ENCODE measurements at regions not wholly inside any gene's neighbourhood (a gene's known extent, or its start where the extent isn't known, plus 50 kb on each side); places are given as distances from the start of the nearest gene placed in this dataset.

- TF ChIP-seq, protein P1, sequence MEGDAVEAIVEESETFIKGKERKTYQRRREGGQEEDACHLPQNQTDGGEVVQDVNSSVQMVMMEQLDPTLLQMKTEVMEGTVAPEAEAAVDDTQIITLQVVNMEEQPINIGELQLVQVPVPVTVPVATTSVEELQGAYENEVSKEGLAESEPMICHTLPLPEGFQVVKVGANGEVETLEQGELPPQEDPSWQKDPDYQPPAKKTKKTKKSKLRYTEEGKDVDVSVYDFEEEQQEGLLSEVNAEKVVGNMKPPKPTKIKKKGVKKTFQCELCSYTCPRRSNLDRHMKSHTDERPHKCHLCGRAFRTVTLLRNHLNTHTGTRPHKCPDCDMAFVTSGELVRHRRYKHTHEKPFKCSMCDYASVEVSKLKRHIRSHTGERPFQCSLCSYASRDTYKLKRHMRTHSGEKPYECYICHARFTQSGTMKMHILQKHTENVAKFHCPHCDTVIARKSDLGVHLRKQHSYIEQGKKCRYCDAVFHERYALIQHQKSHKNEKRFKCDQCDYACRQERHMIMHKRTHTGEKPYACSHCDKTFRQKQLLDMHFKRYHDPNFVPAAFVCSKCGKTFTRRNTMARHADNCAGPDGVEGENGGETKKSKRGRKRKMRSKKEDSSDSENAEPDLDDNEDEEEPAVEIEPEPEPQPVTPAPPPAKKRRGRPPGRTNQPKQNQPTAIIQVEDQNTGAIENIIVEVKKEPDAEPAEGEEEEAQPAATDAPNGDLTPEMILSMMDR (IDR thresholded peaks at IDR 0.05 in 4 of 5, conservative IDR thresholded peaks at IDR 0.05 in 1 of 5), result no peak
- TF ChIP-seq POLR2A (IDR thresholded peaks at IDR 0.05), result no peak
Measured at GRCh38 chr5:93660677-93661076, 77.7 kb downstream of the NR2F1 start.

All from gastrocnemius medialis (tissue), 4 donors.